ENCODE measurements at regions not wholly inside any gene's neighbourhood (a gene's known extent, or its start where the extent isn't known, plus 50 kb on each side); places are given as distances from the start of the nearest gene placed in this dataset.
"Not testable (repeated sequence)": the region's sequence is repeated elsewhere in the genome, so short reads cannot be mapped to it uniquely, and the experiment has no call there.

GRCh38 chr5:10894445-10895054 lies 133.5 kb upstream of the DAP start:
- Mint-ChIP-seq H3K27ac (peak overlapping the region; percentile 94), H3K36me3 (ENCODE audit: low read depth) (peaks cover 5% of the 10 kb centered on the region), H3K4me1 (peaks cover 69% of the 10 kb centered on the region), H3K27me3 (ENCODE audit: low read depth, poor library complexity) (peaks cover 6% of the 10 kb centered on the region), H3K4me3 (peak overlapping the region; percentile 57), H3K9me3 (peaks cover 16% of the 10 kb centered on the region)
- peak; percentile 33 for TF ChIP-seq CTCF (IDR thresholded peaks at IDR 0.05)
- DNase-seq, result peak; percentile 73

- Mint-ChIP-seq H3K36me3 (ENCODE audit: low read depth) (peaks cover 17% of the 10 kb centered on the region), H3K4me3 (no peak overlapping the region), H3K27me3 (ENCODE audit: low read depth, poor library complexity) (peaks cover 6% of the 10 kb centered on the region), H3K9me3 (peaks cover 29% of the 10 kb centered on the region), H3K27ac (peak overlapping the region; percentile 94), H3K4me1 (peaks cover 52% of the 10 kb centered on the region)
- TF ChIP-seq CTCF (IDR thresholded peaks at IDR 0.05), result no peak
- no peak for DNase-seq
Measured at GRCh38 chr5:10892911-10893215, 131.8 kb upstream of the DAP start.

- peaks cover 17% of the 10 kb centered on the region for H3K36me3 Mint-ChIP-seq (ENCODE audit: low read depth)
- no peak for TF ChIP-seq CTCF (IDR thresholded peaks at IDR 0.05)
- H3K4me3 Mint-ChIP-seq, result no peak overlapping the region
- H3K4me1 Mint-ChIP-seq, result peaks cover 47% of the 10 kb centered on the region
- H3K9me3 Mint-ChIP-seq, result peaks cover 33% of the 10 kb centered on the region
- DNase-seq, result no peak
- peaks cover 5% of the 10 kb centered on the region for H3K27me3 Mint-ChIP-seq (ENCODE audit: low read depth, poor library complexity)
- no peak overlapping the region for H3K27ac Mint-ChIP-seq
Measured at GRCh38 chr5:10892147-10892910, 131.3 kb upstream of the DAP start.

- peaks cover 17% of the 10 kb centered on the region for H3K36me3 Mint-ChIP-seq (ENCODE audit: low read depth)
- H3K27me3 Mint-ChIP-seq (ENCODE audit: low read depth, poor library complexity), result peaks cover 3% of the 10 kb centered on the region
- no peak for TF ChIP-seq CTCF (IDR thresholded peaks at IDR 0.05)
- DNase-seq, result no peak
- H3K27ac Mint-ChIP-seq, result no peak overlapping the region
- peaks cover 39% of the 10 kb centered on the region for H3K4me1 Mint-ChIP-seq
- H3K4me3 Mint-ChIP-seq, result no peak overlapping the region
- peaks cover 33% of the 10 kb centered on the region for H3K9me3 Mint-ChIP-seq
Measured at GRCh38 chr5:10891193-10891592, 130.2 kb upstream of the DAP start.

- H3K36me3 Mint-ChIP-seq (ENCODE audit: low read depth), result peaks cover 17% of the 10 kb centered on the region
- peaks cover 32% of the 10 kb centered on the region for H3K9me3 Mint-ChIP-seq
- H3K27me3 Mint-ChIP-seq (ENCODE audit: low read depth, poor library complexity), result peaks cover 10% of the 10 kb centered on the region
- TF ChIP-seq CTCF (IDR thresholded peaks at IDR 0.05), result no peak
- no peak for DNase-seq
- no peak overlapping the region for H3K27ac Mint-ChIP-seq
- H3K4me3 Mint-ChIP-seq, result no peak overlapping the region
- H3K4me1 Mint-ChIP-seq, result peaks cover 21% of the 10 kb centered on the region
Measured at GRCh38 chr5:10886497-10886896, 125.5 kb upstream of the DAP start.

- peaks cover 16% of the 10 kb centered on the region for H3K36me3 Mint-ChIP-seq (ENCODE audit: low read depth)
- peaks cover 10% of the 10 kb centered on the region for H3K27me3 Mint-ChIP-seq (ENCODE audit: low read depth, poor library complexity)
- TF ChIP-seq CTCF (IDR thresholded peaks at IDR 0.05), result no peak
- DNase-seq, result no peak
- H3K27ac Mint-ChIP-seq, result no peak overlapping the region
- H3K4me3 Mint-ChIP-seq, result no peak overlapping the region
- H3K4me1 Mint-ChIP-seq, result peaks cover 36% of the 10 kb centered on the region
- H3K9me3 Mint-ChIP-seq, result peaks cover 22% of the 10 kb centered on the region
Measured at GRCh38 chr5:10885026-10885425, 124.0 kb upstream of the DAP start.

GRCh38 chr5:10883945-10884344 lies 122.9 kb upstream of the DAP start:
- H3K4me1 Mint-ChIP-seq, result peaks cover 47% of the 10 kb centered on the region
- H3K27me3 Mint-ChIP-seq (ENCODE audit: low read depth, poor library complexity); H3K4me3 Mint-ChIP-seq: not testable (repeated sequence)

More at GRCh38 chr5:10883945-10884344, 122.9 kb upstream of the DAP start:
- DNase-seq; H3K27ac Mint-ChIP-seq; H3K36me3 Mint-ChIP-seq (ENCODE audit: low read depth): not testable (repeated sequence)
- H3K9me3 Mint-ChIP-seq, result peaks cover 11% of the 10 kb centered on the region
